PC-9 (cell line): ENCODE measurements at regions not wholly inside any gene's neighbourhood (a gene's known extent, or its start where the extent isn't known, plus 50 kb on each side); places are given as distances from the start of the nearest gene placed in this dataset.

ENCODE experiments used
- BruUV-seq: library from RNA; stranded (reverse); fragments of 400-500 nt; replicated peaks from 2 replicates; lab custom pipeline; 2021; lab: Mats Ljungman, UMichigan
- CTCF ChIA-PET: fragments of 300-600 bp; sonication (Branson Sonifier 250); formaldehyde crosslinking; loops from one replicate; lab custom pipeline; 2022; ENCODE audit warnings: antibody characterized with exemption; lab: Charles Lee
- POLR2A ChIA-PET: fragments of 300-600 bp; sonication (Branson Sonifier 250); formaldehyde crosslinking; loops from one replicate; lab custom pipeline; 2022; ENCODE audit warnings: antibody characterized with exemption; ENCODE audit not compliant: unreplicated experiment; lab: Charles Lee
- DNase-seq, 2 experiments: peaks; one replicate each; pipeline versions ENCODE4 v3.0.0 to v3.0.0-alpha.2; 2015 to 2022; ENCODE audit warnings: mixed read lengths in 1 of 2
- H2AFZ ChIP-seq: fragments of 200-600 bp; sonication (generic); 2 replicates; pipeline ENCODE4 v1.8.1; 2017; ENCODE audit warnings: antibody characterized with exemption
- H3F3A ChIP-seq: fragments of 200-600 bp; sonication (generic); 2 replicates; pipeline ENCODE4 v1.8.1; 2017; ENCODE audit warnings: antibody characterized with exemption, mild to moderate bottlenecking, low read depth; ENCODE audit not compliant: insufficient read depth
- H3K27ac ChIP-seq: fragments of 200-600 bp; sonication (generic); 2 replicates; pipeline ENCODE4 v1.6.1; 2016; ENCODE audit warnings: mixed run types
- H3K27me3 ChIP-seq: fragments of 200-600 bp; sonication (generic); 2 replicates; pipeline ENCODE4 v1.6.1; 2016; ENCODE audit warnings: low read depth, mixed run types; ENCODE audit not compliant: insufficient read depth
- H3K36me3 ChIP-seq: fragments of 200-600 bp; sonication (generic); 2 replicates; pipeline ENCODE4 v1.6.1; 2016; ENCODE audit warnings: low read depth, mixed run types
- H3K4me1 ChIP-seq: fragments of 200-600 bp; sonication (generic); replicated peaks from 2 replicates; pipeline ENCODE4 v1.6.1; 2016; ENCODE audit warnings: mixed run types; ENCODE audit not compliant: insufficient read depth
- H3K4me2 ChIP-seq: fragments of 200-600 bp; sonication (generic); 2 replicates; pipeline ENCODE4 v1.6.1; 2017; ENCODE audit warnings: mixed run types
- H3K4me3 ChIP-seq: fragments of 200-600 bp; sonication (generic); 2 replicates; pipeline ENCODE4 v1.6.1; 2016; ENCODE audit warnings: mixed run types
- H3K79me2 ChIP-seq: fragments of 200-600 bp; sonication (generic); 2 replicates; pipeline ENCODE4 v1.6.1; 2017; ENCODE audit warnings: low read depth, mixed run types
- H3K9me2 ChIP-seq: fragments of 200-600 bp; sonication (generic); 2 replicates; pipeline ENCODE4 v1.8.1; 2017; ENCODE audit warnings: mild to moderate bottlenecking; ENCODE audit not compliant: insufficient read depth
- H3K9me3 ChIP-seq: fragments of 200-600 bp; sonication (generic); 2 replicates; pipeline ENCODE4 v1.8.1; 2016; ENCODE audit warnings: low read depth; ENCODE audit not compliant: insufficient read depth
- H4K20me1 ChIP-seq: fragments of 200-600 bp; sonication (generic); 2 replicates; pipeline ENCODE4 v1.8.1; 2017; ENCODE audit not compliant: insufficient read depth
- CTCF ChIP-seq: fragments of 200-600 bp; sonication (generic); conservative IDR thresholded peaks from 2 replicates; pipeline ENCODE4 v1.6.1; 2017; ENCODE audit warnings: mixed run types, antibody characterized with exemption, mild to moderate bottlenecking, moderate library complexity
- EZH2 ChIP-seq: fragments of 200-600 bp; sonication (generic); IDR thresholded peaks from 2 replicates; pipeline ENCODE4 v1.8.0; 2017; ENCODE audit warnings: antibody characterized with exemption, low read depth
- intact Hi-C: fragments of 100-400 bp; cut with micrococcal nuclease; formaldehyde crosslinking; loops from one replicate; pipeline ENCODE4 v1.10.0; 2022; ENCODE audit not compliant: unreplicated experiment

GRCh38 chr9:84138541-84138940 is 157.9 kb downstream of the RMI1 start:
- ChIA-PET POLR2A (no interaction called here), CTCF (no interaction called here)
- Histone ChIP-seq H3K4me2 (no peak overlapping the region), H3K9me2 (no peaks in the 10 kb centered on the region), H4K20me1 (no peaks in the 10 kb centered on the region), H2AFZ (no peak overlapping the region), H3K36me3 (no peaks in the 10 kb centered on the region), H3K4me1 (no peaks in the 10 kb centered on the region), H3K4me3 (no peak overlapping the region), H3K9me3 (no peaks in the 10 kb centered on the region), H3K79me2 (no peaks in the 10 kb centered on the region), H3F3A (no peaks in the 10 kb centered on the region), H3K27me3 (no peaks in the 10 kb centered on the region), H3K27ac (no peak overlapping the region)
- no peak for DNase-seq
- no TSS peak for BruUV-seq
- TF ChIP-seq CTCF (no peak), EZH2 (no peak)
- intact Hi-C loops = no loop called here

- H3K36me3 ChIP-seq = no peaks in the 10 kb centered on the region
- no TSS peak for BruUV-seq
- peak in 1 of 2 experiments; percentile 31 for DNase-seq
- intact Hi-C loops = no loop called here
- no peaks in the 10 kb centered on the region for H3K9me3 ChIP-seq
- ChIA-PET CTCF (no interaction called here), POLR2A (no interaction called here)
- H3K9me2 ChIP-seq = no peaks in the 10 kb centered on the region
- no peaks in the 10 kb centered on the region for H3F3A ChIP-seq
- no peaks in the 10 kb centered on the region for H3K4me1 ChIP-seq
- no peak overlapping the region for H3K4me2 ChIP-seq
- H3K79me2 ChIP-seq = no peaks in the 10 kb centered on the region
- no peak overlapping the region for H3K27ac ChIP-seq
- no peaks in the 10 kb centered on the region for H4K20me1 ChIP-seq
- H3K4me3 ChIP-seq = no peak overlapping the region
- no peak for TF ChIP-seq CTCF
- TF ChIP-seq EZH2 = no peak
- H2AFZ ChIP-seq = no peak overlapping the region
- no peaks in the 10 kb centered on the region for H3K27me3 ChIP-seq
Observed at GRCh38 chr9:84139296-84140070, 158.9 kb downstream of the RMI1 start.

- Histone ChIP-seq H3K27ac (no peak overlapping the region), H3K79me2 (no peaks in the 10 kb centered on the region), H2AFZ (no peak overlapping the region), H3K4me2 (no peak overlapping the region), H3F3A (no peaks in the 10 kb centered on the region), H4K20me1 (no peaks in the 10 kb centered on the region), H3K36me3 (no peaks in the 10 kb centered on the region), H3K9me3 (no peaks in the 10 kb centered on the region), H3K4me1 (no peaks in the 10 kb centered on the region), H3K4me3 (no peak overlapping the region), H3K9me2 (no peaks in the 10 kb centered on the region), H3K27me3 (no peaks in the 10 kb centered on the region)
- TF ChIP-seq EZH2 = no peak
- TF ChIP-seq CTCF = no peak
- intact Hi-C loops = no loop called here
- no peak for DNase-seq
- ChIA-PET POLR2A (no interaction called here), CTCF (no interaction called here)
- BruUV-seq = no TSS peak
Observed at GRCh38 chr9:84140535-84141101, 160.0 kb downstream of the RMI1 start.
